BJ (cell line): ENCODE measurements at regions not wholly inside any gene's neighbourhood (a gene's known extent, or its start where the extent isn't known, plus 50 kb on each side); places are given as distances from the start of the nearest gene placed in this dataset.
A peak's percentile ranks its signal among the peaks of the same experiment; 100 is the strongest.

Experiments used
- CTCF ChIA-PET: fragments of 350-600 bp; formaldehyde crosslinking; extraction: SDS; loops from one replicate; lab custom pipeline; 2021; ENCODE audit warnings: antibody characterized with exemption, inconsistent platforms; lab: Yijun Ruan, JAX
- POLR2A ChIA-PET: fragments of 300-600 bp; sonication (Branson Sonifier 250); formaldehyde crosslinking; extraction: SDS; loops from one replicate; lab custom pipeline; 2021; ENCODE audit warnings: antibody characterized with exemption; lab: Charles Lee
- DNase-seq: peaks from one replicate; pipeline ENCODE4 v3.0.0-alpha.2; 2011; ENCODE audit warnings: low read depth
- H3K27me3 ChIP-seq: 2 replicates; pipeline ENCODE4 v1.6.0; 2011; ENCODE audit warnings: low read length; ENCODE audit not compliant: control insufficient read depth, insufficient read depth
- H3K36me3 ChIP-seq: 2 replicates; pipeline ENCODE4 v1.5.1; 2011; ENCODE audit warnings: low read length; ENCODE audit not compliant: control insufficient read depth, insufficient read depth
- H3K4me3 ChIP-seq: 2 replicates; pipeline ENCODE4 v1.5.1; 2011; ENCODE audit warnings: low read depth, mild to moderate bottlenecking, control low read depth, low read length
- TF ChIP-seq, protein P1 (sequence below): IDR thresholded peaks from 2 replicates; pipeline ENCODE4 v1.5.1; 2011; ENCODE audit warnings: low read depth, mild to moderate bottlenecking, control low read depth, inconsistent platforms, low read length, moderate library complexity; ENCODE audit not compliant: insufficient read depth

DNA sequence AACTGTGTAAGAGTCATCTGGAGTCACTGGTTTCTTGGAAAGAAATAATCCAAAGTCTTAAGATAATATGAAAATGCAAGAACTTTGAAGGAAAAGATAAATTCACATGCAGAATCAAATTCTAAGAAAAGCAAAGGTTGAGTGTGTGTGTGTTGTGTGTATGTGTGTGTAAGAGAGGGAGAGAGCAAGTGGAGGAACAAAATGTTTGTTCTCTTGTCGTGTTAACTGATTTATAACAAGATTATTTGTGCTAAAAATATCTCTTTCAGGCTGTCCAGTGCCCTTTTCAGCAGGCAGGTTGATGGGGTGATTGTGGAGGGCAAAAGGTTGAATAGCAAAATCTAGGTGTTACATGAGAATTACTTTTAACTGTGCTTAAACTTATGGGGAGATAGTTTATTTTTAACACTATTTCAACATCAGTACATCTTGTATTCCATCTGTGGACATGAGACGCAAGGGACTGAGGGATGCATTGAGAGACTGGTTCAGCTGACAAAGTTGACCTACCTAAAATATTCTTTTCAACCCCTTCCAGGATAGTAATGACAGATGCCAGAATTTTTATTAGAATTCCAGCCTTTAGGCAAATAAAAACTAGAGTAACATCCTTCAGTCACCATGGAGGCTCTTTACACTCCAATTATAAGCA, 342.4 kb upstream of the CD180 start:
- Histone ChIP-seq H3K4me3 (no peak overlapping the region), H3K36me3 (no peaks in the 10 kb centered on the region), H3K27me3 (no peaks in the 10 kb centered on the region)
- ChIA-PET CTCF (no interaction called here), POLR2A (interaction anchor here (0.5 kb wide), 1 partner anchor 29 kb away, joined by 3 read pairs; no protein-coding TSS in a partner anchor)
- TF ChIP-seq, protein P1, sequence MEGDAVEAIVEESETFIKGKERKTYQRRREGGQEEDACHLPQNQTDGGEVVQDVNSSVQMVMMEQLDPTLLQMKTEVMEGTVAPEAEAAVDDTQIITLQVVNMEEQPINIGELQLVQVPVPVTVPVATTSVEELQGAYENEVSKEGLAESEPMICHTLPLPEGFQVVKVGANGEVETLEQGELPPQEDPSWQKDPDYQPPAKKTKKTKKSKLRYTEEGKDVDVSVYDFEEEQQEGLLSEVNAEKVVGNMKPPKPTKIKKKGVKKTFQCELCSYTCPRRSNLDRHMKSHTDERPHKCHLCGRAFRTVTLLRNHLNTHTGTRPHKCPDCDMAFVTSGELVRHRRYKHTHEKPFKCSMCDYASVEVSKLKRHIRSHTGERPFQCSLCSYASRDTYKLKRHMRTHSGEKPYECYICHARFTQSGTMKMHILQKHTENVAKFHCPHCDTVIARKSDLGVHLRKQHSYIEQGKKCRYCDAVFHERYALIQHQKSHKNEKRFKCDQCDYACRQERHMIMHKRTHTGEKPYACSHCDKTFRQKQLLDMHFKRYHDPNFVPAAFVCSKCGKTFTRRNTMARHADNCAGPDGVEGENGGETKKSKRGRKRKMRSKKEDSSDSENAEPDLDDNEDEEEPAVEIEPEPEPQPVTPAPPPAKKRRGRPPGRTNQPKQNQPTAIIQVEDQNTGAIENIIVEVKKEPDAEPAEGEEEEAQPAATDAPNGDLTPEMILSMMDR = no peak
- DNase-seq = no peak

- ChIA-PET CTCF (interaction anchor here (0.6 kb wide), 1 partner anchor 15 kb away, joined by 3 read pairs; no protein-coding TSS in a partner anchor), POLR2A (interaction anchor here (0.7 kb wide), 2 partner anchors 23 to 271 kb away, joined by 3 to 10 read pairs; no protein-coding TSS in a partner anchor)
- Histone ChIP-seq H3K36me3 (no peaks in the 10 kb centered on the region), H3K27me3 (no peaks in the 10 kb centered on the region), H3K4me3 (peak overlapping the region; percentile 8; the same call in 1 of the 2 replicates)
- no peak for DNase-seq
- TF ChIP-seq, protein P1 = no peak
These were observed 341.0 kb upstream of the CD180 start for GRCh38 chr5:67537439-67538148.

DNA sequence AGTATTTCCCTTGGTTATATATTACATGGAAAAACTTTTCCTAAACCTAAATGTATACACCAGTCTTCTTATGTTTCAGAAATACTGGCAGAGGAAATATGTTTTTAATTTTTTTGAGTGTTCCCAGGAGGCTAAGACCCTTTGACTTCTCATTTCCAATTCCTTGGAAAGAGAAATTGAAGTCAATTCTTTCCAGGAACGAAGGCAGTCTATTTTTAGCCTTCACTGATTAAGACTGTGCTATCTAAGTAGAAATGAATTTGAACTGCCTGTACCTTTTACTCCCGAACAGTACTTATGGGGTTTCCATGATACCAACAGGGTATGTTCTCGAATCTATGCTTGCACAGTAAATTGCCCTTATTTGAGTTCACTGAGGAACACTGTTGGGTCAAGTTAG, 340.3 kb upstream of the CD180 start:
- POLR2A ChIA-PET = no interaction called here
- no peaks in the 10 kb centered on the region for H3K36me3 ChIP-seq
- no peak for DNase-seq
- no peaks in the 10 kb centered on the region for H3K27me3 ChIP-seq
- TF ChIP-seq, protein P1 = no peak
- CTCF ChIA-PET = no interaction called here
- H3K4me3 ChIP-seq = no peak overlapping the region

DNA sequence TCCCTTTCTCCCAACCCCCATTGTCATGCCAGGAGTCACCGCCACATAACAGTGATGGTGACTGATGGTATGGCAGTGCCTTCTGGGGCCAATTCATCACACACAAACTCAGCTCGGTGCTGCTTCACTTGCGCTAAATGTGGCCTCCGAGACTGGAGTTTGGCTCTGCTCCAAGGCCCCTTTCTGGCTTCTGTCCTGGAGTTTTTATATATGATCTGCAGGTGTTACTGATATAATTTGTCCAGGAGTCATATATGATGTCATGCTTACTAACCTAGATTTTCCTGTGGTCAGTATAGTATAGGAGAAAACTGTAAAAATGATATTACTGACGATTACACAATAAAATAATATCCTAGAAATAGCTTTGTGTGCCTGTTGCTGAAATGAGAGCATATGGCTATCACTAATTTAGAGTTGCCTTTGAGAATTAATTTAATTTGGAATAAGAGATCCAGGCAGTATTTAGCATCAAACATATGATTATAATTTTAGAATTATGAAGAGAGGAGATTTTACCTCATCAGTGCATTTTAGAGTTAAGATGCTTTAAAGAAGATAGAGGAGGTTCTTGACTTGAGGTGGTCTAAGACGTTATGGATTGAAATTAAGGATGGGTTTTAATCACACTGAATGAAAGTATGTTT, 334.1 kb upstream of the CD180 start:
- Histone ChIP-seq H3K36me3 (no peaks in the 10 kb centered on the region), H3K27me3 (no peaks in the 10 kb centered on the region), H3K4me3 (no peak overlapping the region)
- CTCF ChIA-PET = no interaction called here
- POLR2A ChIA-PET = no interaction called here
- no peak for DNase-seq
- TF ChIP-seq, protein P1 = no peak

- TF ChIP-seq, protein P1 = no peak
- ChIA-PET POLR2A (no interaction called here), CTCF (no interaction called here)
- no peaks in the 10 kb centered on the region for H3K36me3 ChIP-seq
- H3K4me3 ChIP-seq = no peak overlapping the region
- no peaks in the 10 kb centered on the region for H3K27me3 ChIP-seq
- DNase-seq = no peak
These were observed 332.4 kb upstream of the CD180 start for GRCh38 chr5:67528953-67529352.
